ENCODE measurements at regions not wholly inside any gene's neighbourhood (a gene's known extent, or its start where the extent isn't known, plus 50 kb on each side); places are given as distances from the start of the nearest gene placed in this dataset.

GRCh38 chr18:67646890-67647289, 130.4 kb upstream of the DSEL start:
- H3K27ac Mint-ChIP-seq (ENCODE audit: unreplicated experiment): no peak overlapping the region
- H3K36me3 Mint-ChIP-seq (ENCODE audit: insufficient read depth, unreplicated experiment): no peaks in the 10 kb centered on the region
- no peaks in the 10 kb centered on the region for H3K4me1 Mint-ChIP-seq (ENCODE audit: low read depth, unreplicated experiment)
- H3K27me3 Mint-ChIP-seq (ENCODE audit: unreplicated experiment): no peaks in the 10 kb centered on the region
- DNase-seq: no peak
- no peak overlapping the region for H3K4me3 Mint-ChIP-seq (ENCODE audit: low read depth, unreplicated experiment)
- H3K9me3 Mint-ChIP-seq (ENCODE audit: low read depth, unreplicated experiment): no peaks in the 10 kb centered on the region
- CTCF ChIA-PET: no interaction called here
- no TSS peak for BruUV-seq (replicated peaks)
- intact Hi-C loops (cut with micrococcal nuclease; ENCODE audit: unreplicated experiment): no loop called here
- TF ChIP-seq, protein P1, sequence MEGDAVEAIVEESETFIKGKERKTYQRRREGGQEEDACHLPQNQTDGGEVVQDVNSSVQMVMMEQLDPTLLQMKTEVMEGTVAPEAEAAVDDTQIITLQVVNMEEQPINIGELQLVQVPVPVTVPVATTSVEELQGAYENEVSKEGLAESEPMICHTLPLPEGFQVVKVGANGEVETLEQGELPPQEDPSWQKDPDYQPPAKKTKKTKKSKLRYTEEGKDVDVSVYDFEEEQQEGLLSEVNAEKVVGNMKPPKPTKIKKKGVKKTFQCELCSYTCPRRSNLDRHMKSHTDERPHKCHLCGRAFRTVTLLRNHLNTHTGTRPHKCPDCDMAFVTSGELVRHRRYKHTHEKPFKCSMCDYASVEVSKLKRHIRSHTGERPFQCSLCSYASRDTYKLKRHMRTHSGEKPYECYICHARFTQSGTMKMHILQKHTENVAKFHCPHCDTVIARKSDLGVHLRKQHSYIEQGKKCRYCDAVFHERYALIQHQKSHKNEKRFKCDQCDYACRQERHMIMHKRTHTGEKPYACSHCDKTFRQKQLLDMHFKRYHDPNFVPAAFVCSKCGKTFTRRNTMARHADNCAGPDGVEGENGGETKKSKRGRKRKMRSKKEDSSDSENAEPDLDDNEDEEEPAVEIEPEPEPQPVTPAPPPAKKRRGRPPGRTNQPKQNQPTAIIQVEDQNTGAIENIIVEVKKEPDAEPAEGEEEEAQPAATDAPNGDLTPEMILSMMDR (IDR thresholded peaks at IDR 0.05; ENCODE audit: unreplicated experiment): no peak

- Mint-ChIP-seq H3K9me3 (ENCODE audit: low read depth, unreplicated experiment) (no peaks in the 10 kb centered on the region), H3K4me1 (ENCODE audit: low read depth, unreplicated experiment) (no peaks in the 10 kb centered on the region), H3K27ac (ENCODE audit: unreplicated experiment) (no peak overlapping the region), H3K27me3 (ENCODE audit: unreplicated experiment) (no peaks in the 10 kb centered on the region), H3K36me3 (ENCODE audit: insufficient read depth, unreplicated experiment) (no peaks in the 10 kb centered on the region), H3K4me3 (ENCODE audit: low read depth, unreplicated experiment) (no peak overlapping the region)
- DNase-seq: no peak
- TF ChIP-seq, protein P1 (IDR thresholded peaks at IDR 0.05; ENCODE audit: unreplicated experiment): no peak
- BruUV-seq (replicated peaks): no TSS peak
- intact Hi-C loops (cut with micrococcal nuclease; ENCODE audit: unreplicated experiment): no loop called here
- CTCF ChIA-PET: no interaction called here
Observed at GRCh38 chr18:67644226-67644625, 127.7 kb upstream of the DSEL start.

DNA sequence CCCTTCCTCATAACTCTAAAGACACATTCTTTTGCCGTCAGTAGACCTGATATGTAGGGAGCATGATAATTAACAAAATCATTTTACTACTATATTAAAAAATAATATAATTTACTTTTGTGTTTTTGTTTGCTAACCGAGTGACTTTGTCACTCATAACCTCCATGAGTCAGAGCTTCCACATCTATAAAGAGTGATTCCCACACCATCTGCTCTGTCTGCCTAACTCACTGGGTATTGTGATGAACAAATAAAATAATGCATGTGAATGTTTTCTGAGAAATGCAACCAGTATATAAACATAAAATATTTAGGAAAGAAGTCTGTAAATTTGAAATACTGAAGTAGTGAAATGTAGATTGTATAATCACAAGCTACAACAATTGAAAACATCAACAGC, 123.4 kb upstream of the DSEL start:
- H3K27me3 Mint-ChIP-seq (ENCODE audit: unreplicated experiment): no peaks in the 10 kb centered on the region
- no peaks in the 10 kb centered on the region for H3K36me3 Mint-ChIP-seq (ENCODE audit: insufficient read depth, unreplicated experiment)
- DNase-seq: no peak
- no peak overlapping the region for H3K27ac Mint-ChIP-seq (ENCODE audit: unreplicated experiment)
- TF ChIP-seq, protein P1 (IDR thresholded peaks at IDR 0.05; ENCODE audit: unreplicated experiment): no peak
- H3K4me1 Mint-ChIP-seq (ENCODE audit: low read depth, unreplicated experiment): no peaks in the 10 kb centered on the region
- BruUV-seq (replicated peaks): no TSS peak
- CTCF ChIA-PET: no interaction called here
- no peak overlapping the region for H3K4me3 Mint-ChIP-seq (ENCODE audit: low read depth, unreplicated experiment)
- H3K9me3 Mint-ChIP-seq (ENCODE audit: low read depth, unreplicated experiment): no peaks in the 10 kb centered on the region
- intact Hi-C loops (cut with micrococcal nuclease; ENCODE audit: unreplicated experiment): no loop called here

DNA sequence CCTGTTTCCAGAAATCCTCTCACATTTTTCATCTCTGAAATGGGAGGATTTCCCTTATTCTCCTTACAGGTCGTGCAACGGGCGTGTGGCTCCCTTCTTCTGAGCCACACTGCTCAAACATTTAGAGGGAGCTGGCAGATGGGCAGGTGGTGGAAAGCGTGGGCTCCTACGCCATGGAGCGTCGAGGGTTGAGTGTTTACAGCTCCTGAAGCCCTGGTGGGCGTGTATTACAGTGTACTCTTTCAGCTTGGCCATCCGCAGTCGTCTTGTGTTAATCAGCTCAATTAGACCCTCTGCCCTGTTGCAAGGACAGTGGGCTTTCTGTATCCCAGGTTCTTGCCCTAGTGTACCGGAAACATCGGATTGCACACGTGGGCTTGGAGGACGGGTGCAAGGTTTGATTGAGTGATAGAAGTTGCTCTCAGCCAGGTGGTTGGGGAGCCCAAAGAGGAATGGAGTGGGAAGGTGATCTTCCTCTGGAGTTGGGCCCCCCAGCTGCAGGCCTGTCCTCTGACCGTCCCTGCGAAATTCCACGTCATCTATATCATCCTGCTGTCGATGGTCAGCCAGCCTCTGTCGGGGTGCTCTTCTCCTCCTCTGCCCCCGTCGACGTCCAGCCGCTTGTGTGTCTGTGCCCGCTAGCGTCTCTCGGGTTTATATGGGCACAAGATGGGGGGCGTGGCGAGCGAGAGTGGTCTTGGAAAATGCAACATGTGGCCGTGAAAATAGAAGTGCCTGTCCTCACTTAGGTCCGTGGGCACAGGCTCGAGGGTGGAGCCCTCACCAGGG, 120.3 kb upstream of the DSEL start:
- H3K27ac Mint-ChIP-seq (ENCODE audit: unreplicated experiment): no peak overlapping the region
- CTCF ChIA-PET: interaction anchor here (0.7 kb wide), 1 partner anchor 23 kb away, joined by 3 read pairs; no protein-coding TSS in a partner anchor
- TF ChIP-seq, protein P1 (IDR thresholded peaks at IDR 0.05; ENCODE audit: unreplicated experiment): no peak
- H3K36me3 Mint-ChIP-seq (ENCODE audit: insufficient read depth, unreplicated experiment): no peaks in the 10 kb centered on the region
- H3K4me1 Mint-ChIP-seq (ENCODE audit: low read depth, unreplicated experiment): no peaks in the 10 kb centered on the region
- no TSS peak for BruUV-seq (replicated peaks)
- no peak for DNase-seq
- no peaks in the 10 kb centered on the region for H3K9me3 Mint-ChIP-seq (ENCODE audit: low read depth, unreplicated experiment)
- no peak overlapping the region for H3K4me3 Mint-ChIP-seq (ENCODE audit: low read depth, unreplicated experiment)
- H3K27me3 Mint-ChIP-seq (ENCODE audit: unreplicated experiment): no peaks in the 10 kb centered on the region
- intact Hi-C loops (cut with micrococcal nuclease; ENCODE audit: unreplicated experiment): no loop called here
